NT2/D1 (cell line): ENCODE measurements at regions not wholly inside any gene's neighbourhood (a gene's known extent, or its start where the extent isn't known, plus 50 kb on each side); places are given as distances from the start of the nearest gene placed in this dataset.

Experiments
- SUZ12 ChIP-seq: IDR thresholded peaks from 2 replicates; pipeline ENCODE4 v1.6.1; 2011; ENCODE audit not compliant: insufficient read length, insufficient read depth; ENCODE audit errors: extremely low read depth
- YY1 ChIP-seq: IDR thresholded peaks from 2 replicates; pipeline ENCODE4 v1.6.1; 2011; ENCODE audit not compliant: insufficient read length, insufficient read depth
- ZNF274 ChIP-seq: IDR thresholded peaks from 2 replicates; pipeline ENCODE4 v1.6.1; 2011; ENCODE audit warnings: mild to moderate bottlenecking, low read depth, low read length

DNA sequence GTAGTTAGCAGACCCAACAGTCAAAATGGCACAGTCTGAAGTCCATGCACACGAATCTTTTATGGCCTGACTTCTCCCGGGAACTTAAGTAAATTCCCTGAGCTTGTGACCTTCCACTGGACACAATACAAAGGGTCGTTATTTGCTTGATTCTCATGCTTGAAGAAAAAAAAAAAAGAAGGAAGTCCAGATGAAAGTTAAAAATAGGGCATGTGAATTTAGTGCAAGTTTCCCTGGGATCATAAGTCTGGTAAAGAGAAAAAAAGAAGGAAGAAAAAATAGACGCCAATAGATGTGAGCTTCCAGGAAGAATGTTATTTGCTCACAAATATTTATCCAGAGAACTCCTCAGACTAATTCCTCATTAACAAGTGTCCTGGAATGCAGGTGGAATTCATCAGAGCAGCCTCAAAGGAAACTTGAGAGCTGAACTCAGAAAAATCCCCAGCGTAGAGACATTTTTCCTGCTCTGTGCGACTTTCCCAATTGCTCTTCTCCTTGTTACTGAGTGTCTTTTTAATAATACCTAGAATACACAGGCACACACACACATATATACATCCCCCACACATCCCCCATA lies 616.3 kb downstream of the EBF1 start:
- no peak for TF ChIP-seq SUZ12
- no peak for TF ChIP-seq ZNF274
- TF ChIP-seq YY1 = no peak
